Suprapubic skin (tissue), 3 donors: ENCODE measurements at regions not wholly inside any gene's neighbourhood (a gene's known extent, or its start where the extent isn't known, plus 50 kb on each side); places are given as distances from the start of the nearest gene placed in this dataset.

ENCODE experiments used
- CTCF ChIP-seq, 2 donors: fragments of 200-600 bp in 1 of 2; fragments of 450-650 bp in 1 of 2; sonication (generic) in 1 of 2; IDR thresholded peaks; one replicate each; pipeline ENCODE4 v1.5.1; 2016 to 2019; ENCODE audit warnings: antibody characterized with exemption in 2 of 2, mild to moderate bottlenecking in 1 of 2, moderate library complexity in 1 of 2
- POLR2A ChIP-seq, 2 donors: fragments of 450-650 bp; IDR thresholded peaks; one replicate each; pipeline ENCODE4 v1.6.1; 2017; ENCODE audit warnings: antibody characterized with exemption in 2 of 2, mild to moderate bottlenecking in 2 of 2, moderate library complexity in 2 of 2

GRCh38 chr12:92459850-92460249 is 242.9 kb upstream of the PLEKHG7 start:
- TF ChIP-seq CTCF (IDR thresholded peaks at IDR 0.05) (no peak), POLR2A (IDR thresholded peaks at IDR 0.05) (no peak)
